22Rv1 (cell line): ENCODE measurements at regions not wholly inside any gene's neighbourhood (a gene's known extent, or its start where the extent isn't known, plus 50 kb on each side); places are given as distances from the start of the nearest gene placed in this dataset.

Source experiments
- ZFX ChIP-seq: fragments of 450-650 bp; IDR thresholded peaks from 2 replicates; pipeline ENCODE4 v1.6.1; 2017; ENCODE audit warnings: antibody characterized with exemption, borderline replicate concordance
- TF ChIP-seq, protein P1 (sequence below): fragments of 450-650 bp; IDR thresholded peaks from 2 replicates; pipeline ENCODE4 v1.5.1; 2017; ENCODE audit warnings: mild to moderate bottlenecking

DNA sequence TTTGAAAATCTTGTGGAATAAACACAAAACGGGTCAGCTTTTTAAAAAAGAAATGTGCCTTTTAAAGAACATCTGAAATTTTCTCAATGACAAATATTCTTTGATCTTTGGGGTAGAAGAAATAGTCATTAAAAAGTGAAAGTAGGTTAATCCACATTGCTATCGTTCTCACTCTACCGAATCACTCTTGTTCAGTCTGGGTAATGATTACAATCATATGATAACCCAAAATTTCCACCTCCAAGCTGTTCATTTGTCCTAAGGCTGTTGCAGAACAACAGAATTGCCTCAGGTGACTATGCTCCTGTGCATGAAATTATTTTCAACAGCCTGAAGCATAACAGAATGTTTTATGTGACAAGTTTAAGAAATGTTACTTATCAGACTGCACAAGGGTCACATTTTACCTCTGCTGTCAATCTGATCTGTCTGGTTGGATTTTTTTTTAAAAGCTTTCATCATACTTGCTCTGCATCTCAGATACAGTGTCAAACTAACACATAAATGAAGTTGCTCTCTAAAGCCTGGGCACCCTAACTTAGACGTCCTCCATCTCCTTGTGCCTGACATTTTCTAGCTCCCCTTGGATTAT lies 227.3 kb downstream of the LURAP1L start:
- TF ChIP-seq, protein P1, sequence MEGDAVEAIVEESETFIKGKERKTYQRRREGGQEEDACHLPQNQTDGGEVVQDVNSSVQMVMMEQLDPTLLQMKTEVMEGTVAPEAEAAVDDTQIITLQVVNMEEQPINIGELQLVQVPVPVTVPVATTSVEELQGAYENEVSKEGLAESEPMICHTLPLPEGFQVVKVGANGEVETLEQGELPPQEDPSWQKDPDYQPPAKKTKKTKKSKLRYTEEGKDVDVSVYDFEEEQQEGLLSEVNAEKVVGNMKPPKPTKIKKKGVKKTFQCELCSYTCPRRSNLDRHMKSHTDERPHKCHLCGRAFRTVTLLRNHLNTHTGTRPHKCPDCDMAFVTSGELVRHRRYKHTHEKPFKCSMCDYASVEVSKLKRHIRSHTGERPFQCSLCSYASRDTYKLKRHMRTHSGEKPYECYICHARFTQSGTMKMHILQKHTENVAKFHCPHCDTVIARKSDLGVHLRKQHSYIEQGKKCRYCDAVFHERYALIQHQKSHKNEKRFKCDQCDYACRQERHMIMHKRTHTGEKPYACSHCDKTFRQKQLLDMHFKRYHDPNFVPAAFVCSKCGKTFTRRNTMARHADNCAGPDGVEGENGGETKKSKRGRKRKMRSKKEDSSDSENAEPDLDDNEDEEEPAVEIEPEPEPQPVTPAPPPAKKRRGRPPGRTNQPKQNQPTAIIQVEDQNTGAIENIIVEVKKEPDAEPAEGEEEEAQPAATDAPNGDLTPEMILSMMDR = no peak
- no peak for TF ChIP-seq ZFX
